GM12801 (cell line): ENCODE measurements at regions not wholly inside any gene's neighbourhood (a gene's known extent, or its start where the extent isn't known, plus 50 kb on each side); places are given as distances from the start of the nearest gene placed in this dataset.

Experiments
- CTCF ChIP-seq: IDR thresholded peaks from one replicate; pipeline ENCODE4 v1.5.1; 2011; ENCODE audit warnings: control low read depth; ENCODE audit not compliant: insufficient read length; ENCODE audit errors: extremely low read depth

GRCh38 chr5:154559398-154560276 lies 81.6 kb upstream of the HAND1 start:
- TF ChIP-seq CTCF = no peak

GRCh38 chr5:154557548-154557947 lies 79.5 kb upstream of the HAND1 start:
- no peak for TF ChIP-seq CTCF

GRCh38 chr5:154547551-154547950 lies 69.5 kb upstream of the HAND1 start:
- no peak for TF ChIP-seq CTCF

GRCh38 chr5:154546719-154547118 lies 68.7 kb upstream of the HAND1 start:
- no peak for TF ChIP-seq CTCF

- TF ChIP-seq CTCF = no peak
Observed at GRCh38 chr5:154544646-154545045, 66.6 kb upstream of the HAND1 start.

GRCh38 chr5:154543380-154543779 lies 65.4 kb upstream of the HAND1 start:
- no peak for TF ChIP-seq CTCF

- TF ChIP-seq CTCF = no peak
Observed at GRCh38 chr5:154542581-154542980, 64.6 kb upstream of the HAND1 start.
